ENCODE measurements at regions not wholly inside any gene's neighbourhood (a gene's known extent, or its start where the extent isn't known, plus 50 kb on each side); places are given as distances from the start of the nearest gene placed in this dataset.

DNA sequence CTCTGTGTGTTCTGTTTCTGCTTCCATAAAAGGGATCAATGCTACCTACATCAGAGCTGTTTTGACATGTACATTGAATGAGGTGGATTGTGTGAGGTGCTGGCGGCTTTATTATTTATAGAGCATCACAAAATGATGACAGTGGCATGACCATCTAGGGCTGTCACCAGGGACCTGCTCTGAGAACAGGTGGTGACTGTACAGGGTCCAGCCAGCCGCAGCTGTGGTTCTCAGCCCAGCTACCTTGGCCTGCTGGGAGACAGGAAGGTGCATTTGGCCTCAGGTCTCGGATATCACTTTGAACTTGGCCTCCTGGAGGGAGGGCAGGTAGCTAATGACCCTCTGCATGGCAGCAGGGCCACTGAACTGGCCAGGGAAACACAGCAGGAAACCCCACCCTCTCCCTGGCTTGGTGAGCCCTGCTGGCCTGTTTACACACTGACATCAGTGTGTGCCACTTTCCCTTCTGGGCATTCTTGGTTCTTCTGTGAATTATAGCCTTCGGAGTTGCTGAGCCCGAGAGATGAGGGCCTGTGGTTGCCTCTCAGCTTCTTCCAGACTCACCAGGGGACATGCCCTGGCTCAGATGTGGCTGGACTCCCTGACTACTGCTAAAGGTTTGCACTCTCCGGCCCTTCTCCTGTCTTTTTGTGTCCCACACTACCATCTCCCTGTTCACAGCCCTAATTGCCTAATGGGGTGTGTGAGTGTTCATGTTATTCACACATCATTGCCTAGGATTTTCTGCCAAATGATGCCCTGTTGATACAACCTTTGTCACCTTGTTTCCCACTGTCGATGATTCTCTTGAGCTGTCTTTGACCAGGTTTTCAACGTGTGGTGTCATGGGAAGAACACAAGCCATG lies 109.2 kb upstream of the RAB12 start:
- H3K4me1 ChIP-seq (ENCODE audit: low read depth, poor library complexity, severe bottlenecking), result no peaks in the 10 kb centered on the region
- no peak overlapping the region for H2AFZ ChIP-seq (ENCODE audit: low read depth)
- H3K4me2 ChIP-seq, result no peak overlapping the region
- H3K9ac ChIP-seq, result no peak overlapping the region
- H3K36me3 ChIP-seq (ENCODE audit: insufficient read depth), result no peaks in the 10 kb centered on the region
- H4K20me1 ChIP-seq (ENCODE audit: insufficient read depth), result no peaks in the 10 kb centered on the region
- H3K27ac ChIP-seq, result no peak overlapping the region
- no peaks in the 10 kb centered on the region for H3K27me3 ChIP-seq (ENCODE audit: insufficient read depth, low read depth)
- H3K79me2 ChIP-seq (ENCODE audit: insufficient read depth, low read depth), result no peaks in the 10 kb centered on the region
- no peak overlapping the region for H3K4me3 ChIP-seq (IDR thresholded peaks at IDR 0.05; ENCODE audit: insufficient read depth, low read depth, low read length)
- no peak for TF ChIP-seq CTCF (conservative IDR thresholded peaks at IDR 0.05; ENCODE audit: low read depth, low read length)

GRCh38 chr18:8501044-8501443 lies 108.2 kb upstream of the RAB12 start:
- Histone ChIP-seq H3K4me1 (ENCODE audit: low read depth, poor library complexity, severe bottlenecking) (no peaks in the 10 kb centered on the region), H4K20me1 (ENCODE audit: insufficient read depth) (no peaks in the 10 kb centered on the region), H3K79me2 (ENCODE audit: insufficient read depth, low read depth) (no peaks in the 10 kb centered on the region), H3K27me3 (ENCODE audit: insufficient read depth, low read depth) (no peaks in the 10 kb centered on the region), H3K27ac (no peak overlapping the region), H3K4me2 (no peak overlapping the region), H2AFZ (ENCODE audit: low read depth) (no peak overlapping the region), H3K4me3 (IDR thresholded peaks at IDR 0.05; ENCODE audit: insufficient read depth, low read depth, low read length) (no peak overlapping the region), H3K9ac (no peak overlapping the region), H3K36me3 (ENCODE audit: insufficient read depth) (no peaks in the 10 kb centered on the region)
- no peak for TF ChIP-seq CTCF (conservative IDR thresholded peaks at IDR 0.05; ENCODE audit: low read depth, low read length)

GRCh38 chr18:8503248-8503647 lies 106.0 kb upstream of the RAB12 start:
- Histone ChIP-seq H2AFZ (ENCODE audit: low read depth) (no peak overlapping the region), H3K9ac (no peak overlapping the region), H3K79me2 (ENCODE audit: insufficient read depth, low read depth) (no peaks in the 10 kb centered on the region), H3K4me2 (no peak overlapping the region), H3K27me3 (ENCODE audit: insufficient read depth, low read depth) (no peaks in the 10 kb centered on the region), H4K20me1 (ENCODE audit: insufficient read depth) (no peaks in the 10 kb centered on the region), H3K4me1 (ENCODE audit: low read depth, poor library complexity, severe bottlenecking) (no peaks in the 10 kb centered on the region), H3K27ac (no peak overlapping the region), H3K4me3 (IDR thresholded peaks at IDR 0.05; ENCODE audit: insufficient read depth, low read depth, low read length) (no peak overlapping the region), H3K36me3 (ENCODE audit: insufficient read depth) (no peaks in the 10 kb centered on the region)
- no peak for TF ChIP-seq CTCF (conservative IDR thresholded peaks at IDR 0.05; ENCODE audit: low read depth, low read length)

DNA sequence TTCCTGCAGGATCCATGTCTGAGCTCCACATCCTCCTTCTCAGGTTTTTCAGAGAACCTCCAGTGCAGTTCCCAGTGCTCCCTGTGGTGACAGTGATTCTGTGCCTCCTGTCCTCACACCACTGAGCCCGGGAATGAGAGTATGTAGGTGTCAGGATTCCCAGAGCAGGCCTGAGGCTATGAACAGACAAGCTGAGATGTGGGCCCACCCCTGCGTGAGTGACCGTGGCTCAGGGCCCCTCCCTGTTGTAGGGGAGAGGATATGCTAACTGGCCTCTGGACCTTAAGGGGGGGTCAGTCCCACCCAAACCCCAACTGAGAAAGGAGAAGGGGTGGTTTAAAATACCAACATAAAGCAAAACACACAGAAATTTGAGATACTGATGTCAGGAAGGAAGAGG lies 104.8 kb upstream of the RAB12 start:
- H3K9ac ChIP-seq, result no peak overlapping the region
- H2AFZ ChIP-seq (ENCODE audit: low read depth), result no peak overlapping the region
- no peaks in the 10 kb centered on the region for H3K36me3 ChIP-seq (ENCODE audit: insufficient read depth)
- H3K27me3 ChIP-seq (ENCODE audit: insufficient read depth, low read depth), result no peaks in the 10 kb centered on the region
- H3K4me2 ChIP-seq, result no peak overlapping the region
- H3K79me2 ChIP-seq (ENCODE audit: insufficient read depth, low read depth), result no peaks in the 10 kb centered on the region
- no peaks in the 10 kb centered on the region for H4K20me1 ChIP-seq (ENCODE audit: insufficient read depth)
- TF ChIP-seq CTCF (conservative IDR thresholded peaks at IDR 0.05; ENCODE audit: low read depth, low read length), result no peak
- no peak overlapping the region for H3K4me3 ChIP-seq (IDR thresholded peaks at IDR 0.05; ENCODE audit: insufficient read depth, low read depth, low read length)
- no peaks in the 10 kb centered on the region for H3K4me1 ChIP-seq (ENCODE audit: low read depth, poor library complexity, severe bottlenecking)
- no peak overlapping the region for H3K27ac ChIP-seq
